Spleen (tissue), 11 donors: ENCODE measurements at regions not wholly inside any gene's neighbourhood (a gene's known extent, or its start where the extent isn't known, plus 50 kb on each side); places are given as distances from the start of the nearest gene placed in this dataset.

ENCODE experiments used
- DNase-seq: peaks from one replicate; pipeline ENCODE4 v3.0.0-alpha.2; 2020
- H3K27ac ChIP-seq, 8 donors: fragments of 200-600 bp; sonication (generic) in 7 of 8; 1 replicate in 4 of 8; 2 replicates in 4 of 8; pipeline versions ENCODE4 v1.5.0 to v1.8.0; 2016 to 2021; ENCODE audit warnings: inconsistent platforms in 4 of 8, mild to moderate bottlenecking in 4 of 8, moderate library complexity in 1 of 8
- H3K27me3 ChIP-seq, 7 donors: fragments of 200-600 bp; sonication (generic) in 6 of 7; replicated peaks in 1 of 7; 1 replicate in 4 of 7; 2 replicates in 3 of 7; pipeline versions ENCODE4 v1.5.0 to v1.8.0; 2016 to 2021; ENCODE audit warnings: inconsistent platforms in 3 of 7, mild to moderate bottlenecking in 1 of 7
- H3K36me3 ChIP-seq, 6 donors: fragments of 200-600 bp; sonication (generic) in 5 of 6; 1 replicate in 4 of 6; 2 replicates in 2 of 6; pipeline versions ENCODE4 v1.5.0 to v1.8.0; 2016 to 2021; ENCODE audit warnings: inconsistent platforms in 2 of 6
- H3K4me1 ChIP-seq, 6 donors: fragments of 200-600 bp; sonication (generic) in 5 of 6; 1 replicate in 3 of 6; 2 replicates in 3 of 6; pipeline versions ENCODE4 v1.5.0 to v1.8.0; 2016 to 2021; ENCODE audit warnings: inconsistent platforms in 3 of 6
- H3K4me3 ChIP-seq, 8 donors: fragments of 200-600 bp; sonication (generic) in 7 of 8; 1 replicate in 4 of 8; 2 replicates in 4 of 8; pipeline versions ENCODE4 v1.5.0 to v1.8.0; 2016 to 2021; ENCODE audit warnings: inconsistent platforms in 4 of 8, mild to moderate bottlenecking in 4 of 8, moderate library complexity in 2 of 8
- H3K9me3 ChIP-seq, 8 donors: fragments of 200-600 bp; sonication (generic) in 7 of 8; 1 replicate in 4 of 8; 2 replicates in 4 of 8; pipeline versions ENCODE4 v1.5.0 to v1.8.0; 2016 to 2021; ENCODE audit warnings: inconsistent platforms in 4 of 8
- CTCF ChIP-seq, 11 experiments: fragments of 200-600 bp in 7 of 11; fragments of 450-650 bp in 4 of 11; sonication (generic) in 4 of 11; IDR thresholded peaks in 8 of 11; conservative IDR thresholded peaks in 3 of 11; 1 replicate in 7 of 11; 2 replicates in 4 of 11; pipeline versions ENCODE4 v1.4.0 to v1.8.0; 2016 to 2021; ENCODE audit warnings: antibody characterized with exemption in 11 of 11, inconsistent platforms in 4 of 11, mild to moderate bottlenecking in 1 of 11
- POLR2A ChIP-seq, 3 donors: fragments of 450-650 bp; IDR thresholded peaks; one replicate each; pipeline ENCODE4 v1.5.1; 2017; ENCODE audit warnings: antibody characterized with exemption in 3 of 3, mild to moderate bottlenecking in 1 of 3
- POLR2AphosphoS5 ChIP-seq, 3 donors: sonication (generic); formaldehyde crosslinking; IDR thresholded peaks; one replicate each; pipeline ENCODE4 v1.5.1; 2017; ENCODE audit warnings: antibody characterized with exemption in 3 of 3
- WGBS, 5 donors: extraction: QIAGEN DNeasy Blood & Tissue Kit in 3 of 5; methylation state at CpG; one replicate each; pipeline versions ENCODE4 v1.1.5 to v1.1.7; 2013 to 2018; 5-methylcytosine and 5-hydroxymethylcytosine counted together
- intact Hi-C: fragments of 100-400 bp; cut with DNase I; formaldehyde crosslinking; loops from one replicate; pipeline ENCODE4 v1.15.0; 2023; ENCODE audit warnings: low total_unique reads
- donor health status: healthy with polysubstance abuse.
- donor health status: DM: no; HTN: no; CAD: no; lungs with moderate emphysema.
- donor health status: DM: no; HTN: no; CAD: no.
- donor health status: Bipolar disorder and iron deficiency.
- donor health status: healthy.
- donor health status: DM: no; HTN: no; CAD: no.
- donor health status: DM: yes; HTN: yes; CAD: no.

DNA sequence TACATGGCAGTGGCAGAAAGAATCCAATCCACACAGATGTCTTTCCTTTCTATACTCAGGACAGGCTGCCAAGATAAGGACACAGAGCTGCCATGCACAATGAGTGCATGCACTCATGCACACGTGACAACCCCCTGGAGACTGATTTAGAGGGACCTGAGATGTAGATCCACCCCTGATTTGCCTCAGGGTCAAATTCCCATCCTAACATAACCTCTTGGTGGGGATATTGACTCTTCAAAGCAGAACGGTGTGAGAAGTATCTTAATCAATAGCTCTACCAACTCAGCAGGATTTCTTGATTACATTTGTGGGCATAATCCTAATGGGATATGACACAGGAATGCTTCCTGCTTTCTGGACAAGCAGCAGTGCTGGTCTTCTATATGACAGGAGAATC lies 125.2 kb upstream of the DSCAM start:
- Histone ChIP-seq H3K36me3 (no peaks in the 10 kb centered on the region), H3K4me1 (no peaks in the 10 kb centered on the region), H3K27ac (no peak overlapping the region), H3K4me3 (no peak overlapping the region), H3K9me3 (peaks cover 0 to 34% (median 16%) of the 10 kb centered on the region in 8 donors), H3K27me3 (no peaks in the 10 kb centered on the region)
- intact Hi-C loops, result no loop called here
- WGBS, 5 donors, result 69 to 94% (median 72%) methylated on average over 2 of the region's 2 CpGs
- DNase-seq, result no peak
- no peak for TF ChIP-seq POLR2AphosphoS5 (IDR thresholded peaks at IDR 0.05)
- no peak for TF ChIP-seq CTCF (IDR thresholded peaks at IDR 0.05 in 8 of 11, conservative IDR thresholded peaks at IDR 0.05 in 3 of 11)
- TF ChIP-seq POLR2A (IDR thresholded peaks at IDR 0.05), result no peak

DNA sequence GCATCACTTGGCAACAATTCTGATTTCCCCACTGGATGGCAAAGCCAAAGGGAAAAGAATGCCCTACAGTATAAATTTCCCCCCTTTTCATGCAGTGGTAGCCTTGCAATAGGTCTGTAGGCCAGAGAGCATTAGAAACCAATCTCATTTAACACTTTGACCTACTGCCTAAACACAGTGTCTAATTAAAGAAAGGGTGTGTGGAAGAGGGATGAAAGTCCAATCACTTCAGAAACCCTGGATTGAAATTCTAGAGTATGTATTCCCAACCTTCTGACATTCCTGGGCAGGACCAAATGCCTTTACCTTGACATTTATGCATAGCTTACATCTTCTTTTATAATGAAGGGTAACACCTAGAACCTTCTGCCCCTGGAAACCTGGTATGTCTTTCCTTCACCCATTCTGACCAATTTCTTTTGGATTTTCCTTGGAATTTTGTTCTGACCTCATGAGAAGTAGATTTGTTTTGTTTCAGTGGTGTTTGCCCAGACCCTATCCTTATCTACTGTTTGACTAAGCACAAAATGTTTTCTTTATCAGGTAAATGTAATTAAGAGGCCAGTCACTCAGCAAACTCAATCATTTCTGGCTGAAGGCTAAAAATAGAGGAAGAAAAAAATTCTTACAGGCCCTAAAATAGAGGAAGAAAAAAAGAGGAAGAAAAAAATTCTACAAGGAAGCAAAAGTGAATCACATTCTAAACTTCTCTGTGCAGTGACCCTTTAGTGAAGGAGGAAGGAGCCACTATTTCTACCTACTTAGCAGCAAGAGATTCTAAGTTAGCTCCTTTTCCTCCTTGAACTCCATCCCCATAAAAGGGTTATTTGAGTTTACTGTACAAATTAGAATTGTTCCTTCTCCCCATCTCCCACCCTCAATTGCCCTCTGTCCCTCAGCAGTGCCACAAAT lies 129.5 kb upstream of the DSCAM start:
- no peaks in the 10 kb centered on the region for H3K4me1 ChIP-seq
- H3K27me3 ChIP-seq, result no peaks in the 10 kb centered on the region
- no peak for TF ChIP-seq POLR2A (IDR thresholded peaks at IDR 0.05)
- TF ChIP-seq POLR2AphosphoS5 (IDR thresholded peaks at IDR 0.05), result no peak
- peak overlapping the region in 4 of 8 donors; percentile 2 to 36 (median 32) for H3K27ac ChIP-seq
- intact Hi-C loops, result no loop called here
- H3K4me3 ChIP-seq, result no peak overlapping the region
- no peaks in the 10 kb centered on the region for H3K36me3 ChIP-seq
- H3K9me3 ChIP-seq, result peaks cover 0 to 54% (median 25%) of the 10 kb centered on the region in 8 donors
- DNase-seq, result no peak

DNA sequence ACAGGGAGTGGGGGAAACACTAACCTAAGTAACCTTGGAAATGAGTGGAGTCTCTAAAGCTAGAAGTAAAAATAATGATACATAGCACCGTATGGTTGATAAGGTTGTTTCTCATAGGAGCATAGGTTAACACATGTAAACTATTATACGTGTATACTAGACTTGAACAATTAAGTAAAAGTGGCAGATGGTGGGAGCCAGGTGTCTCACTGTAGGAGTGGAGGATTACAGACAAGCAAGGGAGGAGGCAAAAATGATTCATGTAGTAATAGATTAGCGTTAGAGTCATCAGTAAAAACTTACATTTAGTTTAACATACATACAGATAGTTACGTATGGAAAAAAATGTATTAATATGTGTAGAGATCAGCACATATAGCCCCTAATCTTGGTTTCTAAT lies 138.4 kb upstream of the DSCAM start:
- TF ChIP-seq POLR2A (IDR thresholded peaks at IDR 0.05) (no peak), POLR2AphosphoS5 (IDR thresholded peaks at IDR 0.05) (no peak), CTCF (IDR thresholded peaks at IDR 0.05 in 8 of 11, conservative IDR thresholded peaks at IDR 0.05 in 3 of 11) (no peak)
- WGBS, 5 donors, result 78 to 86% (median 80%) methylated on average over 4 of the region's 4 CpGs
- H3K27me3 ChIP-seq, result no peaks in the 10 kb centered on the region
- no peak overlapping the region for H3K27ac ChIP-seq
- no peak for DNase-seq
- no peaks in the 10 kb centered on the region for H3K4me1 ChIP-seq
- no peak overlapping the region for H3K4me3 ChIP-seq
- intact Hi-C loops, result no loop called here
- H3K36me3 ChIP-seq, result no peaks in the 10 kb centered on the region
- H3K9me3 ChIP-seq, result peaks cover 0 to 27% (median 18%) of the 10 kb centered on the region in 8 donors

- Histone ChIP-seq H3K4me1 (no peaks in the 10 kb centered on the region), H3K4me3 (no peak overlapping the region), H3K27ac (no peak overlapping the region), H3K36me3 (no peaks in the 10 kb centered on the region), H3K27me3 (no peaks in the 10 kb centered on the region), H3K9me3 (no peaks in the 10 kb centered on the region)
- no peak for DNase-seq
- intact Hi-C loops, result no loop called here
- WGBS, 5 donors, result 95 to 100% (median 100%) methylated on average over 1 to 2 of the region's 2 CpGs
- TF ChIP-seq CTCF (IDR thresholded peaks at IDR 0.05 in 8 of 11, conservative IDR thresholded peaks at IDR 0.05 in 3 of 11) (no peak), POLR2A (IDR thresholded peaks at IDR 0.05) (no peak), POLR2AphosphoS5 (IDR thresholded peaks at IDR 0.05) (no peak)
These were observed 143.4 kb upstream of the DSCAM start for GRCh38 chr21:40990366-40990765.
